CD4-positive, alpha-beta memory T cell (primary cell): ENCODE measurements at regions not wholly inside any gene's neighbourhood (a gene's known extent, or its start where the extent isn't known, plus 50 kb on each side); places are given as distances from the start of the nearest gene placed in this dataset.
A peak's percentile ranks its signal among the peaks of the same experiment; 100 is the strongest.

Experiments
- CTCF ChIA-PET: fragments of 350-600 bp; sonication (Branson Sonifier 250); formaldehyde crosslinking; loops from one replicate; lab custom pipeline; 2021; ENCODE audit warnings: inconsistent platforms; ENCODE audit not compliant: partially characterized antibody; lab: Charles Lee
- POLR2A ChIA-PET: fragments of 350-600 bp; sonication (Branson Sonifier 250); formaldehyde crosslinking; loops from one replicate; lab custom pipeline; 2021; ENCODE audit not compliant: partially characterized antibody; lab: Charles Lee
- DNase-seq, 5 donors: peaks; one replicate each; pipeline versions ENCODE4 v3.0.0 to v3.0.0-alpha.2; 2020 to 2022; ENCODE audit warnings: mixed read lengths in 1 of 5
- H3K27ac ChIP-seq: one replicate; pipeline ENCODE4 v1.7.0; 2013; ENCODE audit warnings: low read depth, low read length
- H3K27me3 ChIP-seq: 2 replicates; pipeline ENCODE4 v1.7.0; 2013; ENCODE audit warnings: mild to moderate bottlenecking, low read length, moderate library complexity; ENCODE audit not compliant: insufficient read depth
- H3K36me3 ChIP-seq: 2 replicates; pipeline ENCODE4 v1.7.0; 2013; ENCODE audit warnings: mild to moderate bottlenecking, low read length, moderate library complexity; ENCODE audit not compliant: insufficient read depth
- H3K4me1 ChIP-seq: 2 replicates; pipeline ENCODE4 v1.7.0; 2013; ENCODE audit warnings: mild to moderate bottlenecking, low read length, moderate library complexity; ENCODE audit not compliant: insufficient read depth
- H3K4me3 ChIP-seq, 2 donors: one replicate each; pipeline ENCODE4 v1.7.0; 2013; ENCODE audit warnings: low read length in 2 of 2, mild to moderate bottlenecking in 1 of 2
- H3K9me3 ChIP-seq, 2 donors: one replicate each; pipeline ENCODE4 v1.7.0; 2013; ENCODE audit warnings: low read length in 2 of 2, control low read depth in 1 of 2; ENCODE audit not compliant: control insufficient read depth in 1 of 2
- H3K27ac Mint-ChIP-seq, 7 donors: one replicate each; pipeline ENCODE4 v1.8.0; 2020 to 2021; ENCODE audit warnings: mixed read lengths in 7 of 7, mild to moderate bottlenecking in 6 of 7, inconsistent platforms in 3 of 7, moderate library complexity in 3 of 7
- H3K27me3 Mint-ChIP-seq, 2 donors: one replicate each; pipeline ENCODE4 v1.8.0; 2020 to 2021; ENCODE audit warnings: mixed read lengths in 2 of 2
- H3K36me3 Mint-ChIP-seq, 2 donors: one replicate each; pipeline ENCODE4 v1.8.0; 2020 to 2021; ENCODE audit warnings: mixed read lengths in 2 of 2, inconsistent platforms in 1 of 2, mild to moderate bottlenecking in 1 of 2
- H3K4me1 Mint-ChIP-seq, 4 donors: one replicate each; pipeline ENCODE4 v1.8.0; 2020 to 2021; ENCODE audit warnings: mixed read lengths in 4 of 4, mild to moderate bottlenecking in 1 of 4
- H3K4me3 Mint-ChIP-seq, 8 donors: one replicate each; pipeline ENCODE4 v1.8.0; 2020 to 2021; ENCODE audit warnings: mixed read lengths in 8 of 8, mild to moderate bottlenecking in 7 of 8, moderate library complexity in 6 of 8, inconsistent platforms in 3 of 8
- H3K9me3 Mint-ChIP-seq, 8 donors: one replicate each; pipeline ENCODE4 v1.8.0; 2020 to 2021; ENCODE audit warnings: mixed read lengths in 8 of 8, mild to moderate bottlenecking in 5 of 8, inconsistent platforms in 3 of 8, moderate library complexity in 1 of 8
- intact Hi-C: fragments of 100-400 bp; cut with micrococcal nuclease; formaldehyde crosslinking; loops from one replicate; pipeline ENCODE4 v1.15.1; 2023

DNA sequence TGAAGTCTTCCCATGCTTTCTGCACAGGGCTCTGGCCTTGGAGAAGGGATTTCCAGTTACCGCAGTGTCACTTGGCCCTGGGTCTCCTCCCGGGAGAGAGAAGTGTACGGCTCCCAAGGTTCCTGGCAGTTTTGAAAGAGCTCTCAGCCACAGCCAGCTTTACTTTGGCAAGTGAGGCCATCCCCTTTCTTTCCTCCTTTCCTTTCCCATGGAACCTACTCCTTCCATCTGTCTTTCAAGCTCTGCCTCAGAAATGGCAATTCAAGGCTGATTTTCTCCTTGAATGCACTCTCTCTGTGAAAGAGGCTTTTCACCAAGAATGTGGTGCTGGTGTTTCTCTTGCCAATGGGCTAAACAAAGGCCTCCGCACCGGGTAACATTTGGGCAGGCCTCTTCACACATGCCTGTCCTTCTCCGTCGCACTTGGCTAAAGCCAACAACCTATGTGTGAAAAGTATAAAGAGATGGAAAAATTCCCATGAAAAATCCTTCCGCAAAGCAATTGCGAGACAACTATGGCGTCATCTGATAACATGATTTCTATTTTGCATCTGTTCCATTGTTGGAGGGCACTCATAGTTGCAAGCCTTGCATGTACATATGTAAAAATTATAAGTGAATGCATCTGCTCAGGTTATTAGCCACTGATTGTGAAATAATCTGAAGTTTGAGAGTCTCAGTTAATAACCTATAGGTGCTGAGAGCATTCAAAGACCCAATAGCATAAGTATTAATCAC lies 125.4 kb downstream of the PFKFB3 start:
- H3K36me3 ChIP-seq = no peaks in the 10 kb centered on the region
- no peak overlapping the region for H3K4me3 Mint-ChIP-seq
- ChIA-PET POLR2A (no interaction called here), CTCF (interaction anchor here (1.3 kb wide), 1 partner anchor 73 kb away, joined by 3 read pairs; no protein-coding TSS in a partner anchor)
- H3K4me1 Mint-ChIP-seq = no peaks in the 10 kb centered on the region
- H3K4me1 ChIP-seq = no peaks in the 10 kb centered on the region
- H3K27ac Mint-ChIP-seq = peak overlapping the region in 1 of 7 donors; percentile 32
- H3K27me3 Mint-ChIP-seq = no peaks in the 10 kb centered on the region
- intact Hi-C loops = no loop called here
- H3K4me3 ChIP-seq = no peak overlapping the region
- no peak overlapping the region for H3K27ac ChIP-seq
- no peaks in the 10 kb centered on the region for H3K9me3 ChIP-seq
- DNase-seq = no peak
- peaks cover 5 to 23% of the 10 kb centered on the region in 2 donors for H3K36me3 Mint-ChIP-seq
- no peaks in the 10 kb centered on the region for H3K27me3 ChIP-seq
- H3K9me3 Mint-ChIP-seq = peaks cover 0 to 7% (median 0%) of the 10 kb centered on the region in 8 donors

GRCh38 chr10:6328699-6329423 lies 126.1 kb downstream of the PFKFB3 start:
- Mint-ChIP-seq H3K27ac (peak overlapping the region in 1 of 7 donors; percentile 32), H3K9me3 (peaks cover 0 to 13% (median 5%) of the 10 kb centered on the region in 8 donors), H3K4me1 (no peaks in the 10 kb centered on the region), H3K36me3 (peaks cover 8 to 30% of the 10 kb centered on the region in 2 donors), H3K27me3 (no peaks in the 10 kb centered on the region), H3K4me3 (no peak overlapping the region)
- no peaks in the 10 kb centered on the region for H3K36me3 ChIP-seq
- H3K27me3 ChIP-seq = no peaks in the 10 kb centered on the region
- no peak for DNase-seq
- ChIA-PET POLR2A (interaction anchor here (0.9 kb wide), 1 partner anchor 12 kb away, joined by 3 read pairs; no protein-coding TSS in a partner anchor), CTCF (interaction anchor here (1.3 kb wide), 1 partner anchor 73 kb away, joined by 3 read pairs; no protein-coding TSS in a partner anchor)
- H3K4me3 ChIP-seq = no peak overlapping the region
- no peaks in the 10 kb centered on the region for H3K9me3 ChIP-seq
- H3K4me1 ChIP-seq = no peaks in the 10 kb centered on the region
- intact Hi-C loops = no loop called here
- H3K27ac ChIP-seq = no peak overlapping the region

- Mint-ChIP-seq H3K4me3 (no peak overlapping the region), H3K9me3 (peaks cover 0 to 13% (median 5%) of the 10 kb centered on the region in 8 donors), H3K27ac (no peak overlapping the region), H3K36me3 (peaks cover 6 to 35% of the 10 kb centered on the region in 2 donors), H3K4me1 (no peaks in the 10 kb centered on the region), H3K27me3 (no peaks in the 10 kb centered on the region)
- Histone ChIP-seq H3K4me1 (no peaks in the 10 kb centered on the region), H3K27ac (no peak overlapping the region), H3K9me3 (no peaks in the 10 kb centered on the region), H3K4me3 (no peak overlapping the region), H3K36me3 (no peaks in the 10 kb centered on the region), H3K27me3 (no peaks in the 10 kb centered on the region)
- DNase-seq = no peak
- ChIA-PET POLR2A (no interaction called here), CTCF (interaction anchor here (0.7 kb wide), 1 partner anchor 65 kb away, joined by 3 read pairs; no protein-coding TSS in a partner anchor)
- intact Hi-C loops = no loop called here
These were observed 130.4 kb downstream of the PFKFB3 start for GRCh38 chr10:6333086-6333485.

DNA sequence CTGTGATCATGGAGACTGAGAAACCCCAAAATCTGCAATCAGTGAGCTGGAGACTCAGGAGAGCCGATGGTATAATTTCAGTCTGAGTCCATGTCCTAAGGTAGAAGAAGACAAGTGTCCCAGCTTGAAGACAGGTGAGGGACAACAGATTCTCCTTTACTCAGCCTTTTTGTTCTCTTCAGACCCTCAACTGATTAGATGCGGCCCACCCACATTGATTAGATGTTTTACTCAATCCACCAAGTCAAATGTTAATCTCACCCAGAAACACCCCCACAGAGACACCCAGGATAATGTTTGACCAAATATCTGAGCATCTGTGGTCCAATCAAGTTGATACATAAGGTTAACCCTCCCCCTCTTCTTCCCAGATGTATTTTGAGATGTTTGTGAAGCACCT lies 131.2 kb downstream of the PFKFB3 start:
- no peak for DNase-seq
- no peaks in the 10 kb centered on the region for H3K4me1 Mint-ChIP-seq
- peaks cover 0 to 13% (median 5%) of the 10 kb centered on the region in 8 donors for H3K9me3 Mint-ChIP-seq
- H3K4me1 ChIP-seq = no peaks in the 10 kb centered on the region
- ChIA-PET CTCF (no interaction called here), POLR2A (no interaction called here)
- no peaks in the 10 kb centered on the region for H3K27me3 Mint-ChIP-seq
- H3K36me3 ChIP-seq = no peaks in the 10 kb centered on the region
- H3K4me3 ChIP-seq = no peak overlapping the region
- no peak overlapping the region for H3K4me3 Mint-ChIP-seq
- peaks cover 4 to 35% of the 10 kb centered on the region in 2 donors for H3K36me3 Mint-ChIP-seq
- no peaks in the 10 kb centered on the region for H3K9me3 ChIP-seq
- intact Hi-C loops = no loop called here
- H3K27me3 ChIP-seq = no peaks in the 10 kb centered on the region
- no peak overlapping the region for H3K27ac Mint-ChIP-seq
- H3K27ac ChIP-seq = no peak overlapping the region

DNA sequence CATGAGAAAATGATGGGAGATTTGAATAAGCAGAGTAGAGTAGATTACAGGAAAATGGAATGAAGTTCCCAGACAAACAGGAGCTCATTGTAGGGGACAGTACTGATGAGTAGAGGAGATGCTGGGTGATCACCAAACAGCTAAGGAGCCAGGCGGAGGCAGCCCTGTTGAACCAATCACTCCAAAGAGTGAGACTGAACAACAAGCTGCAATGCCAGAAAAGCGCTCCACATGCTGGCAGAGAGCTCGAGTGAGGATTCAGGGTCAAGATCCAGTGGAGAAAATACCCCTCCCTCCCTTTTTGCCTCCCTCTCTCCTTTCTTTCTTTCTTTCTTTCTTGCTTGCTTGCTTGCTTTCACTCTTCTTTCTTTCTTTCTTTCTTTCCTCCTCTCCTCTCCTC lies 133.3 kb downstream of the PFKFB3 start:
- Histone ChIP-seq H3K36me3 (no peaks in the 10 kb centered on the region), H3K27me3 (no peaks in the 10 kb centered on the region), H3K4me3 (no peak overlapping the region), H3K9me3 (no peaks in the 10 kb centered on the region), H3K27ac (no peak overlapping the region), H3K4me1 (no peaks in the 10 kb centered on the region)
- intact Hi-C loops = no loop called here
- H3K36me3 Mint-ChIP-seq = peaks cover 4 to 29% of the 10 kb centered on the region in 2 donors
- H3K27ac Mint-ChIP-seq = no peak overlapping the region
- no peaks in the 10 kb centered on the region for H3K27me3 Mint-ChIP-seq
- H3K9me3 Mint-ChIP-seq = peaks cover 0 to 13% (median 5%) of the 10 kb centered on the region in 8 donors
- H3K4me3 Mint-ChIP-seq = no peak overlapping the region
- DNase-seq = no peak
- no peaks in the 10 kb centered on the region for H3K4me1 Mint-ChIP-seq
- POLR2A ChIA-PET = interaction anchor here (0.8 kb wide), 1 partner anchor 31 kb away, joined by 3 read pairs; no protein-coding TSS in a partner anchor
- CTCF ChIA-PET = interaction anchor here (0.5 to 1.5 kb wide), 4 partner anchors 12 to 76 kb away, joined by 3 to 4 read pairs (median 3); no protein-coding TSS in a partner anchor

- H3K4me3 ChIP-seq = no peak overlapping the region
- Mint-ChIP-seq H3K36me3 (peaks cover 4 to 20% of the 10 kb centered on the region in 2 donors), H3K9me3 (peaks cover 0 to 13% (median 5%) of the 10 kb centered on the region in 8 donors), H3K4me3 (no peak overlapping the region), H3K4me1 (no peaks in the 10 kb centered on the region), H3K27me3 (no peaks in the 10 kb centered on the region), H3K27ac (no peak overlapping the region)
- no peaks in the 10 kb centered on the region for H3K9me3 ChIP-seq
- no peaks in the 10 kb centered on the region for H3K4me1 ChIP-seq
- no peak for DNase-seq
- intact Hi-C loops = no loop called here
- no peak overlapping the region for H3K27ac ChIP-seq
- H3K27me3 ChIP-seq = no peaks in the 10 kb centered on the region
- CTCF ChIA-PET = no interaction called here
- POLR2A ChIA-PET = no interaction called here
- no peaks in the 10 kb centered on the region for H3K36me3 ChIP-seq
These were observed 134.7 kb downstream of the PFKFB3 start for GRCh38 chr10:6337382-6337781.

- Mint-ChIP-seq H3K4me1 (no peaks in the 10 kb centered on the region), H3K36me3 (peaks cover 1 to 12% of the 10 kb centered on the region in 2 donors), H3K27ac (no peak overlapping the region), H3K27me3 (no peaks in the 10 kb centered on the region), H3K4me3 (no peak overlapping the region), H3K9me3 (peaks cover 0 to 7% (median 4%) of the 10 kb centered on the region in 8 donors)
- Histone ChIP-seq H3K9me3 (no peaks in the 10 kb centered on the region), H3K27ac (no peak overlapping the region), H3K27me3 (no peaks in the 10 kb centered on the region), H3K36me3 (no peaks in the 10 kb centered on the region), H3K4me1 (no peaks in the 10 kb centered on the region), H3K4me3 (no peak overlapping the region)
- ChIA-PET CTCF (interaction anchor here (0.8 kb wide), 1 partner anchor 10 kb away, joined by 3 read pairs; no protein-coding TSS in a partner anchor), POLR2A (interaction anchor here (1.7 kb wide), 1 partner anchor 10 kb away, joined by 6 read pairs; no protein-coding TSS in a partner anchor)
- intact Hi-C loops = no loop called here
- no peak for DNase-seq
These were observed 135.6 kb downstream of the PFKFB3 start for GRCh38 chr10:6338361-6338760.
